HS-27A (cell line): ENCODE measurements at regions not wholly inside any gene's neighbourhood (a gene's known extent, or its start where the extent isn't known, plus 50 kb on each side); places are given as distances from the start of the nearest gene placed in this dataset.
"Not testable (repeated sequence)": the region's sequence is repeated elsewhere in the genome, so short reads cannot be mapped to it uniquely, and the experiment has no call there.

Experiments
- DNase-seq: peaks from one replicate; pipeline ENCODE4 v3.0.0-alpha.2; 2012; ENCODE audit warnings: low read depth, missing footprints

- no peak for DNase-seq
Observed at GRCh38 chr10:120111628-120112027, 219.1 kb downstream of the SEC23IP start.

GRCh38 chr10:120112809-120113208 lies 220.3 kb downstream of the SEC23IP start:
- DNase-seq: no peak

GRCh38 chr10:120115959-120116358 lies 223.4 kb downstream of the SEC23IP start:
- no peak for DNase-seq

- DNase-seq: no peak
Observed at GRCh38 chr10:120121768-120122167, 229.2 kb downstream of the SEC23IP start.

- no peak for DNase-seq
Observed at GRCh38 chr10:120131183-120131582, 238.7 kb downstream of the SEC23IP start.

- no peak for DNase-seq
Observed at GRCh38 chr10:120132811-120133210, 240.3 kb downstream of the SEC23IP start.

GRCh38 chr10:120138689-120139088 lies 246.2 kb downstream of the SEC23IP start:
- no peak for DNase-seq

- no peak for DNase-seq
Observed at GRCh38 chr10:120145107-120145506, 252.6 kb downstream of the SEC23IP start.

- DNase-seq: no peak
Observed at GRCh38 chr10:120156614-120157274, 264.2 kb downstream of the SEC23IP start.

- DNase-seq: no peak
Observed at GRCh38 chr10:120161111-120161510, 268.6 kb downstream of the SEC23IP start.

GRCh38 chr10:120162471-120162870 lies 269.9 kb downstream of the SEC23IP start:
- DNase-seq: no peak

- no peak for DNase-seq
Observed at GRCh38 chr10:120172356-120172755, 279.8 kb downstream of the SEC23IP start.

- no peak for DNase-seq
Observed at GRCh38 chr10:120174491-120174890, 282.0 kb downstream of the SEC23IP start.

- DNase-seq: no peak
Observed at GRCh38 chr10:120177330-120177729, 279.7 kb upstream of the PLPP4 start.

- no peak for DNase-seq
Observed at GRCh38 chr10:120180160-120180559, 276.9 kb upstream of the PLPP4 start.

- DNase-seq: no peak
Observed at GRCh38 chr10:120181154-120181553, 275.9 kb upstream of the PLPP4 start.

- DNase-seq: no peak
Observed at GRCh38 chr10:120182431-120182830, 274.6 kb upstream of the PLPP4 start.

- no peak for DNase-seq
Observed at GRCh38 chr10:120183546-120183945, 273.5 kb upstream of the PLPP4 start.

GRCh38 chr10:120184547-120185337 lies 272.3 kb upstream of the PLPP4 start:
- no peak for DNase-seq

- no peak for DNase-seq
Observed at GRCh38 chr10:120186506-120186905, 270.5 kb upstream of the PLPP4 start.

- not testable (repeated sequence) for DNase-seq
Observed at GRCh38 chr10:120187168-120187567, 269.9 kb upstream of the PLPP4 start.

GRCh38 chr10:120188950-120189349 lies 268.1 kb upstream of the PLPP4 start:
- DNase-seq: no peak

GRCh38 chr10:120195984-120196712 lies 260.9 kb upstream of the PLPP4 start:
- no peak for DNase-seq
